ENCODE measurements at regions not wholly inside any gene's neighbourhood (a gene's known extent, or its start where the extent isn't known, plus 50 kb on each side); places are given as distances from the start of the nearest gene placed in this dataset.
"Not testable (repeated sequence)": the region's sequence is repeated elsewhere in the genome, so short reads cannot be mapped to it uniquely, and the experiment has no call there.

GRCh38 chr20:53767206-53767930 lies 173.7 kb upstream of the ZNF217 start:
- no peak for DNase-seq (ENCODE audit: low spot score)
- intact Hi-C loops (cut with DNase I), result no loop called here
- no peak for ATAC-seq

- DNase-seq (ENCODE audit: low spot score) (no peak), ATAC-seq (no peak)
- intact Hi-C loops (cut with DNase I), result no loop called here
Measured at GRCh38 chr20:53764415-53764800, 170.8 kb upstream of the ZNF217 start.

GRCh38 chr20:53763707-53764414 lies 170.2 kb upstream of the ZNF217 start:
- no peak for ATAC-seq
- intact Hi-C loops (cut with DNase I), result no loop called here
- no peak for DNase-seq (ENCODE audit: low spot score)

DNA sequence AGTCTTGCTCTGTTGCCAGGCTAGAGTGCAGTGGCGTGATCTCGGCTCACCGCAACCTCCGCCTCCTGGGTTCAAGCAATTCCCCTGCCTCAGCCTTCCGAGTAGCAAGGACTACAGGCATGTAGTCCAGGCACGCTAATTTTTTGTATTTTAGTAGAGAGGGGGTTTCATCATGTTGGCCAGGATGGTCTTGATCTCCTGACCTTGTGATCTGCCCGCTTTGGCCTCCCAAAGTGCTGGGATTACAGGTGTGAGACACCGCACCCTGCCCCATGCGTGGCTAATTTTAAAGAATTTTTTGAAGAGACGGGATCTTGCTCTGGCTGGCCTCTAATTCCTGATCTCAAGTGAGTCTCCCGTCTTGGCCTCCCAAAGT lies 168.8 kb upstream of the ZNF217 start:
- intact Hi-C loops (cut with DNase I); ATAC-seq; DNase-seq (ENCODE audit: low spot score): not testable (repeated sequence)

DNA sequence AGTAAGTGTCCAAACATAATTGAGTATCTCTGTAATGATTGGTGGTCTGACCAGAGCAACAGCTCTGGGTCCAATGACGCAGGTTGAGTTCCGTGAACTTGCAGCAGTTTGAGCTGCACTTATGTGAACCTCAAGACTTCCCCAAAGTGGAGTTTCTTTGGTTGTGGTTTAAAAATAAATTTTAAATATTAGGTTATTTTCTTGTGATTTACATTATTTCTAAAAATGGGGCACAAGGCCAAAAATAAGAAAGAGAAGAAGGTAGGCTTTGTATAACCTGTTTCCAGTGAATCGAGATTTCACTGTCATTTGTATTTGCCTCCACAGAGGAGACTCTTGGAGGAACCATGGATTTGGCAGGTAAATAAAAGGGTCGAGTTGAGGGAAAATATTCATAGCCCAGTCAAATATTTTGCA lies 166.4 kb upstream of the ZNF217 start:
- intact Hi-C loops (cut with DNase I), result no loop called here
- ATAC-seq, result no peak
- DNase-seq (ENCODE audit: low spot score), result no peak

- DNase-seq (ENCODE audit: low spot score) (no peak), ATAC-seq (no peak)
- intact Hi-C loops (cut with DNase I), result no loop called here
Measured at GRCh38 chr20:53757472-53757913, 163.9 kb upstream of the ZNF217 start.

DNA sequence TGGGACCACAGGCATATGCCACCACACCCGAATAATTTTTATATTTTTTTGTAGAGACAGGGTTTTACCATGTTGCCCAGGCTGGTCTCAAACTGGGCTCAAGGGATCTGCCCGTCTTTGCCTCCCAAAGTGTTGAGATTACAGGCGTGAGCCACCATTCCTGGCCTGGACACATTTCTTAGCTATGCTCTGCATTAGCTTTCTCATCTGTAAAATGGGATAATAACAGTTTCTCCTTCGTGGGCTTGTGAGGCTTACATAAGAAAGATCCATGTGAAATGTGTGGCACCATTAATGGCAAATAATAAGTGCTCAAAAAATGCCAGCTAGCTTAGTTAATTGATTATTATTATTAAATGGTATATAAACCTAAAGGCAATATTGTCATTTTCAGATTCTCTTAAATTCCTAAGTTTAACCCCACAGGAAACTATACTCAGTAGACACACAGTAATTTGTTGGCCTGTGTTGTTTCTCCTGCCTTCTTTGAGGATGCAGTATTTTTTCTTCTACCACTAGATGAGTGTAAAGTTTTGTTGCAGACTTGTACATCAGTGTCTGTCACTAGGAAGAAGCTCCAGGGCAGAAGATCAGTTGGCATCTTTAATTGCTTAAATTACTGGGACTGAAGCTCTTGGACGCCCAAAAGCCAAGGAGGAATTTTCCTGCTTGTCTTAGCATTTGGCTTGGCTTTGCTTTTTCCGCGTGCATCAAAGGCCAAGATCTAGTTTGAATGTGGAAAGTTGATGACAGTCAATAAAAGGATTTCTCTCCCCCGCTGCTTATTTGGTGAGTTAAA lies 162.3 kb upstream of the ZNF217 start:
- ATAC-seq (no peak), DNase-seq (ENCODE audit: low spot score) (no peak)
- intact Hi-C loops (cut with DNase I), result no loop called here

GRCh38 chr20:53753880-53754459 lies 160.3 kb upstream of the ZNF217 start:
- intact Hi-C loops (cut with DNase I), result no loop called here
- DNase-seq (ENCODE audit: low spot score) (no peak), ATAC-seq (no peak)

GRCh38 chr20:53752971-53753879 lies 159.6 kb upstream of the ZNF217 start:
- DNase-seq (ENCODE audit: low spot score) (no peak), ATAC-seq (no peak)

DNA sequence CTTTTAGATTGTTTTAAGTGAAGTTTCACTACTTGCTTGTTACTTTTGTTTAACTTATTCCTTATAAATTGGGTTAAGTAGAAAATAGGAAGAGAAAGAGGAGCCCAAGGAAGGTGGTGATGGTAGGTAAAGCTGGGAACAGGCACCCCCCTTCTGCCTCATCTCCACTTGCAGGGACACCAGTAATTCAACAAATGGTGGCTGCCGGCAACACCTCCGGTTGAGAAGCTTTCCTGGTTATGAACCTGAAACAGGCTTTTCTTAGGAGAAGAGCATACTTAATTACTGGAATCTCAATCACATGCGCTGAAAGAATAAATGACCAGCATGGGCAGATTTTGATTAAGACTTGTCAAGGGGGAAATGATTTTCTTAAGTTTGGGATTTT lies 158.9 kb upstream of the ZNF217 start:
- no peak for ATAC-seq
- no peak for DNase-seq (ENCODE audit: low spot score)
- intact Hi-C loops (cut with DNase I), result no loop called here

More at GRCh38 chr20:53752971-53753879, 159.6 kb upstream of the ZNF217 start:
- intact Hi-C loops (cut with DNase I), result no loop called here

- ATAC-seq, result no peak
- DNase-seq (ENCODE audit: low spot score), result no peak
- intact Hi-C loops (cut with DNase I), result no loop called here
Measured at GRCh38 chr20:53751620-53752318, 158.1 kb upstream of the ZNF217 start.

DNA sequence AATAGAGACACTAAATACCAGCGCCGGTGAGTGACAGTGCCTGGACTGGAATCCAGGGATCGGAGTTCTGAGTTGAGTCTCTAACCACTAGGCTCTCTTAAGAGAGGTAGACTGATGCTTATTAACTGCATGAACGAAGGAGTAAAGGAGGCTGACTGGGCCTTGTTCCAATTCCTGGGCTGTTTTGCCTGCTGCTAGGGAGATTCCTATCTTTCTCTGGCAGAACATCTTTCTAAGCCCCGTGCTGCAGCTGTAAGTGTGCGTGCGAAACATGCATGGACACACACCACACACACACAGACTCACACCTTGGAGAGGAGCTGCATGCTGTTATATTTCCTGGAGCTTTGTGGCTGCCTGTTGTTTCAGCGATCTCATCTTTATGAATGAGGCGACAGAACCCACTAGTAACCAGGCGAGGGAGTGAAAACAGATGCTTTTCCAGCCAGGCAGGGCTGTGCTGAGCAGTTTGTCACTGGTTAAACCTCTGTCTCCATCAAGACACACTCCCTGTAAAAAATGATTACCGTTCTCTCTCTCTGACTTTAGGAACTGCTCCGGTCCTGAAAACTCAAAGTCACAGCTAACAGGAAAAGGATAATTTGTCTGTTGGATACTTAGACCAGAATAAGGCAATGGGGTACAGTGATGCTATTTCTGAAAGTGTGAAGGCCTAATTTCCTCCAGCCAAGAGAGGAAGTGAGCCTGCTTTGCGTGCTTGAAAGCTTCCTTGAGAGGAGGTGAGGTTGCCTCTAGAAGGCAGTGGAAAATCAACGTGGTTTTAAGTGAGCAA lies 157.4 kb upstream of the ZNF217 start:
- DNase-seq (ENCODE audit: low spot score), result no peak
- intact Hi-C loops (cut with DNase I), result no loop called here
- peak; percentile 67 for ATAC-seq

- intact Hi-C loops (cut with DNase I), result no loop called here
- no peak for ATAC-seq
Measured at GRCh38 chr20:53749499-53749898, 155.9 kb upstream of the ZNF217 start.

GRCh38 chr20:53748821-53749421 lies 155.3 kb upstream of the ZNF217 start:
- ATAC-seq, result no peak
- intact Hi-C loops (cut with DNase I), result no loop called here
- DNase-seq (ENCODE audit: low spot score), result no peak

More at GRCh38 chr20:53749499-53749898, 155.9 kb upstream of the ZNF217 start:
- no peak for DNase-seq (ENCODE audit: low spot score)

DNA sequence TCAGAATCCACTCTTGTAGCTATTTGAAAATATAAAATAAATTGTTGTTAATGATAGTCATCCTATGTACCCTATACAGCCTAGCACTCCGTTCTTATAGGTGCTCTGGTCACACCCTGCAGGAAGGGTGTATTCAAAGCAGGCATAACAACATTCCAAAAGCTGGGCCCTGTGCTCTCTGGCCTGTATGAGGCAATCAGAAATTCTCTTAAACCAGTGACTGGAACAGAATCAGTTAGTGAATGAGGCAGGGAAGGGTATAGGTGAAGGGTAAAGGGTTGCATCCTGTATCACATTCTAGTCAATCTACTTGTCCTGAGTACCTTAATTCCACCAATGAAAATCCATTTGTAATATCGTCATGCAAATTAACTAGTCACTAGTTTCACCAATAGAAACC lies 154.5 kb upstream of the ZNF217 start:
- ATAC-seq, result no peak
- DNase-seq (ENCODE audit: low spot score), result no peak
- intact Hi-C loops (cut with DNase I), result no loop called here

DNA sequence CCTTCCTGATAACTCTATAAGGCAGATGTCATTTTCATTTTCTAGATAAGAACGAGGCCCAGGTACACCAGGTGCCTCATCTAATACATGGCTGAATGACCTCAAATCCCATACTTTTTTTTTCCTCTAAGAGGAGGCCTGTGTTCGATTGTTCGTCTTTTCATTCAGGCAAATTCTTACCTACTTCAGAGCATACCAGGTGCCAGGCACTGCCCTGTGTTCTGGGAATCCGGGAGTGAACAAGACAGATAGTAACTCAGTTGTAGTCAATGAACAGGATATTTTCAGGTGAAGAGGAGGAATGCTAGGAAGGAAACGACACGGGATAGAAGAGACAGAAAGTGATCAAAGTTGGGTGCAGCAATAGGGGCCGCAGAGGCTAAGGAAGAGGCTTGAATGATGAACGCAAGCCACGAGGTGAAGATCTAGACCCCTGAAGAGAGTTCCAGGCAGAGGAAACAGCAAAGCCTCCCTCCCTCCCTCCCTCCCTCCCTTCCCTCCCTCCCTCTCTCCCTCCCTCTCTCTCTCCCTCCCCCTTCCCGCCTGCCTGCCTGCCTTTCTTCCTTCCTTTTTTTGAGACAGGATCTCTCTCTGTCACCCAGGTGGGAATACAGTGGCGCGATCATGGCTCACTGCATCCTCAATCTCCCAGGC lies 150.1 kb upstream of the ZNF217 start:
- intact Hi-C loops (cut with DNase I), result no loop called here
- DNase-seq (ENCODE audit: low spot score), result no peak

More for the DNA sequence above, 150.1 kb upstream of the ZNF217 start:
- ATAC-seq, result no peak

All from sciatic nerve (tissue), 2 donors.